RWPE2 (cell line): ENCODE measurements at regions not wholly inside any gene's neighbourhood (a gene's known extent, or its start where the extent isn't known, plus 50 kb on each side); places are given as distances from the start of the nearest gene placed in this dataset.

Experiments
- ATAC-seq: fragments of 200-7000 bp; cut with Tn5 transposase; 3 replicates; pipeline ENCODE4 v1.9.1; 2021; ENCODE audit warnings: low read depth
- DNase-seq: peaks from one replicate; pipeline ENCODE4 v3.0.0-alpha.2; 2020; ENCODE audit warnings: low spot score
- H3K27ac ChIP-seq: fragments of 450-650 bp; 2 replicates; pipeline ENCODE4 v1.5.1; 2017; ENCODE audit warnings: mild to moderate bottlenecking; ENCODE audit not compliant: poor library complexity, severe bottlenecking
- H3K27me3 ChIP-seq: fragments of 250-450 bp; sonication (Bioruptor Pico); 2 replicates; pipeline ENCODE4 v1.5.1; 2021; ENCODE audit warnings: mild to moderate bottlenecking, moderate library complexity; ENCODE audit not compliant: insufficient read depth, poor library complexity, severe bottlenecking
- H3K36me3 ChIP-seq: fragments of 250-450 bp; sonication (Bioruptor Pico); 2 replicates; pipeline ENCODE4 v1.5.1; 2020; ENCODE audit warnings: low read depth, mild to moderate bottlenecking, moderate library complexity
- H3K4me1 ChIP-seq: fragments of 250-450 bp; sonication (Bioruptor Pico); 2 replicates; pipeline ENCODE4 v1.5.1; 2021; ENCODE audit warnings: mild to moderate bottlenecking, moderate library complexity; ENCODE audit not compliant: insufficient read depth, poor library complexity, severe bottlenecking
- H3K4me3 ChIP-seq: fragments of 250-450 bp; sonication (Bioruptor Pico); 2 replicates; pipeline ENCODE4 v1.5.1; 2021; ENCODE audit warnings: mild to moderate bottlenecking, moderate library complexity; ENCODE audit not compliant: severe bottlenecking
- H3K9me3 ChIP-seq: fragments of 250-450 bp; sonication (Bioruptor Pico); 2 replicates; pipeline ENCODE4 v1.5.1; 2021; ENCODE audit warnings: mild to moderate bottlenecking, moderate library complexity; ENCODE audit not compliant: severe bottlenecking
- TF ChIP-seq, protein P1 (sequence below): fragments of 450-650 bp; IDR thresholded peaks from one replicate; pipeline ENCODE4 v1.5.1; 2017; ENCODE audit warnings: mild to moderate bottlenecking, moderate library complexity; ENCODE audit not compliant: poor library complexity, severe bottlenecking

DNA sequence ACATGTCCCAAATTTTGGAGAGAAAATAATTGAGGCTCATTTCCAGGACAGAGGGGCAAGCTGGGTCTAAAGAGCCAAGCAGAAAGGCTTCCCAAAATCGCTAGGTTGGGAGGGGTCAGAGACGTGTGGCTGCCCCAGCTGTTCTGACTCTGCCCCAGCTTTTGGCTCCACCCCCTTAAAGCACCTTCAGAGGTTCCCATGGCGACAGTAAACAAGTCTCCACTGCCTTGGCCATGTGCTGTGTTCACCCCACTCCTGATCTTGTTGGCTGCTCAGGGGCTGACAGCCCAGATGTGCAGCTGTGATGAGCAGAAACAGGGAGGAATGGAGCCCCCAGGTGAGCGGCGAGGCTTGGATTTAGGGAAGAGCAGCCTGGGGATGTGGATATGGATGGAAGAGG lies 72.8 kb upstream of the SPTLC3 start:
- Histone ChIP-seq H3K4me3 (no peak overlapping the region), H3K27me3 (no peaks in the 10 kb centered on the region), H3K27ac (peak overlapping the region; percentile 35), H3K4me1 (peaks cover 13% of the 10 kb centered on the region), H3K9me3 (no peaks in the 10 kb centered on the region), H3K36me3 (no peaks in the 10 kb centered on the region)
- TF ChIP-seq, protein P1, sequence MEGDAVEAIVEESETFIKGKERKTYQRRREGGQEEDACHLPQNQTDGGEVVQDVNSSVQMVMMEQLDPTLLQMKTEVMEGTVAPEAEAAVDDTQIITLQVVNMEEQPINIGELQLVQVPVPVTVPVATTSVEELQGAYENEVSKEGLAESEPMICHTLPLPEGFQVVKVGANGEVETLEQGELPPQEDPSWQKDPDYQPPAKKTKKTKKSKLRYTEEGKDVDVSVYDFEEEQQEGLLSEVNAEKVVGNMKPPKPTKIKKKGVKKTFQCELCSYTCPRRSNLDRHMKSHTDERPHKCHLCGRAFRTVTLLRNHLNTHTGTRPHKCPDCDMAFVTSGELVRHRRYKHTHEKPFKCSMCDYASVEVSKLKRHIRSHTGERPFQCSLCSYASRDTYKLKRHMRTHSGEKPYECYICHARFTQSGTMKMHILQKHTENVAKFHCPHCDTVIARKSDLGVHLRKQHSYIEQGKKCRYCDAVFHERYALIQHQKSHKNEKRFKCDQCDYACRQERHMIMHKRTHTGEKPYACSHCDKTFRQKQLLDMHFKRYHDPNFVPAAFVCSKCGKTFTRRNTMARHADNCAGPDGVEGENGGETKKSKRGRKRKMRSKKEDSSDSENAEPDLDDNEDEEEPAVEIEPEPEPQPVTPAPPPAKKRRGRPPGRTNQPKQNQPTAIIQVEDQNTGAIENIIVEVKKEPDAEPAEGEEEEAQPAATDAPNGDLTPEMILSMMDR, result no peak
- ATAC-seq (no peak), DNase-seq (no peak)

DNA sequence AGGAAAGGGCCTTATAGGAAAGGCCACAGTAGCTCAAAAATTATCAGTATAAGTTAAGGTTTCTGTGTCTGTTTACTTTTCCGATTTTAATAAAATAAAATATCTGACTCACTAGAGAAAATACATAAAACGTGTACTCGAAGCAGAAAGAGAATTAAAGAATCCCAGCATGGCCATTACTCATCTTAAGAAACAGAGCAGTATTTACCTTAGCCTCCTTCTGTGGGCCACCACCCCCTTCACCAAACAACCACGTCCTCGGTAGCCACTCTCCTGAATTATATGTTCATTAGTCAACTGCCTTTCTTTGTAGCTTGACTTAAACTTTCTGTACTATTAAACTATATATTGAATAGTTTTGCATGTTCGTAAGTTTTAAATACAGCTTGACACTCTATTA lies 72.2 kb upstream of the SPTLC3 start:
- no peak for DNase-seq
- TF ChIP-seq, protein P1, result no peak
- no peaks in the 10 kb centered on the region for H3K36me3 ChIP-seq
- H3K27ac ChIP-seq, result peak overlapping the region; percentile 35
- no peak overlapping the region for H3K4me3 ChIP-seq
- H3K27me3 ChIP-seq, result no peaks in the 10 kb centered on the region
- peak; percentile 74 for ATAC-seq
- no peaks in the 10 kb centered on the region for H3K9me3 ChIP-seq
- H3K4me1 ChIP-seq, result peaks cover 17% of the 10 kb centered on the region

DNA sequence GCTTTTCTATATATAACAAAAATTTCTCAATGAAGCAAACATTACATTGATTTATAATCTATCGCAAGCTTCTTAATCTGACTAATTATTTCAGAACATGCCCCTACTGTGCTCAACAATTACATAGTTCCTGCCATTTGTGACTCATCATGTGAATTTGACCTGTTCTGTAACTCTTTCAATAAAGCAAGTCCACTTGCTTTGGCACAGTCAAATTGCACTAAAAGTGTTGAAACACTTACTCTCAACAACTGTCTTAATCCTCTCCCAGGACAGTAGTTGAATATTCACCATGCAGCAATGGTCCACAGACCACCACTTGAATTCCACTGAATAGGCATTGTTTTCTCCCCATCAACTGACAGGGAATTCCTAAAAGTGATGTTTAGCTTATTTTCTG lies 67.7 kb upstream of the SPTLC3 start:
- peaks cover 17% of the 10 kb centered on the region for H3K4me1 ChIP-seq
- TF ChIP-seq, protein P1, result no peak
- H3K9me3 ChIP-seq, result no peaks in the 10 kb centered on the region
- no peak overlapping the region for H3K4me3 ChIP-seq
- H3K27ac ChIP-seq, result no peak overlapping the region
- ATAC-seq, result peak; percentile 88
- H3K36me3 ChIP-seq, result no peaks in the 10 kb centered on the region
- no peaks in the 10 kb centered on the region for H3K27me3 ChIP-seq
- no peak for DNase-seq

DNA sequence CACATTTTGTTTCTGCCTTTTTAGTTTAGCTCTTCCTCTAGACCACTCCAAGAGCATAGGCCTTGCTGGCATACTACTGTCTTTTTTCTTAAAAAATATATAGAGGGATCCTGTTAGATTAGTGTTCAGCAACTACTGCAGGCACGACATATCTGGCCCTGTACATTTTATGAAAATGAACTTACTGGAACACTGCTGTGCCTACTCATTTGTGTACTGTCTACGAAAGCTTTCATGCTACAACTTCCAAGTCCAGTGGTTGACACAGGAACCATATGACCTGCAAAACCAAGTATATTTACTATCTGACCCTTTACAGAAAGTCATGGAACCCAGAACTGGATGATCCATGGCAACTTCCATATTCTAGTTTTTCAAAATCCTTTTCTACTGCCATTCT lies 66.6 kb upstream of the SPTLC3 start:
- no peaks in the 10 kb centered on the region for H3K27me3 ChIP-seq
- H3K4me3 ChIP-seq, result no peak overlapping the region
- DNase-seq (no peak), ATAC-seq (no peak)
- H3K4me1 ChIP-seq, result peaks cover 8% of the 10 kb centered on the region
- TF ChIP-seq, protein P1, result no peak
- H3K27ac ChIP-seq, result no peak overlapping the region
- no peaks in the 10 kb centered on the region for H3K9me3 ChIP-seq
- no peaks in the 10 kb centered on the region for H3K36me3 ChIP-seq

DNA sequence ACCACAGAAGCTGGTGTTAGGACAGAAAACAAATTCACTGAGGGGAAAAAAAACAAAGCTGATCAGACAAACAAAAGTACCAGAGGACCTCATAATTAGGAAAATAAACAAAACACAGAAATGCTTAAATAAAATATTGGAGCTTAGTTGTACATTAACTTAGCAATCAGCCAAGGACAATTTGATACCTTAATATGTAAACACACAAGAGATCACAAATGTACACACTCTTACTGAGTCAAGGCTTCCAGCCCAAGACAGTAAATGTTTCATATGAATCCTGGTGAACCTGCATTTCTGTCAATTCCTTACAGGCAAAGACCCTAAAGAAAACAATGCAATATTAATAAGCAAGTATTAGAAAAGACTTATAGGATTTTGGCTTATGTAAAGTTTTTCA lies 62.0 kb upstream of the SPTLC3 start:
- no peaks in the 10 kb centered on the region for H3K9me3 ChIP-seq
- ATAC-seq (no peak), DNase-seq (no peak)
- no peaks in the 10 kb centered on the region for H3K27me3 ChIP-seq
- H3K27ac ChIP-seq, result no peak overlapping the region
- H3K4me3 ChIP-seq, result no peak overlapping the region
- no peaks in the 10 kb centered on the region for H3K4me1 ChIP-seq
- TF ChIP-seq, protein P1, result no peak
- no peaks in the 10 kb centered on the region for H3K36me3 ChIP-seq
